Kidney glomerular epithelial cell (primary cell): ENCODE measurements at regions not wholly inside any gene's neighbourhood (a gene's known extent, or its start where the extent isn't known, plus 50 kb on each side); places are given as distances from the start of the nearest gene placed in this dataset.

ENCODE experiments used
- DNase-seq: peaks from one replicate; lab custom pipeline; 2025; lab: John Stamatoyannopoulos, UW

DNA sequence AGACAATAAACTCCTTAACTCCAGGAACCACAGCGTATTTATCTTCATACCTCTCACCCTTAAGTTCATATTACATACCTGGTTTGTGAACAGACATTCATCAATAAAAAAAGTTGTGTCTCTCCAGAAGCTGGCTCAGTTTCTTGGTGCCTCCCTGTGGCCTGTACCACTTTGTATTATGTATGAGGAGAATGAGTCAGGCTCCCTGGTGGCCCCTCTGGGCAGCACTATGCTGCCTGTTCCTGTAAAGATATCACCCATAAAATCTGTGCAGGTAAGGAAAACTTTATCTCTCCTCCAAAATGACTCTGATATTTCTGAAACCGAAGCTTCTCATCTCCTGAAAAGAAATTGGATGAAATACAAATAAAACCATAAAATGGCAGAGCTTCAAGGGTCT lies 198.4 kb upstream of the NT5C1B start:
- peak; percentile 29 for DNase-seq

DNA sequence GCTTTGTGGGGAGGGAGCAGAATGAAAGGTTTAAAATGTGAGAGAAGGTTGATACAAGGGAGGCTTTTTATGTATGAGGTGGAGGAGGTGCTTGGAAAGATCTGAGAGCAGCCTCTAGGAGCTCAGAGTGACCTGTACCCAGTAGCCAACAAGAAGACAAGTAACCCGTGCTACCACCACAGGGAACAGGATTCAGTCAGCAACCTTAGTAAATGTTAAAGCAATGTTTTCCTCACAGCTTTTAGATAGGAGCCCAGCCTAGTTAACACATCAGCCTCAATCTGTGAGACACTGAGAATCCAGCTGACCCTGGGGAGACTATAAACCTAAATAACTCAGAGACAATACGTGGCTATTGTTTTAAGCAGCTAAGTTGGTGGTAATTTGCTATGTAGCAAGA lies 194.9 kb upstream of the NT5C1B start:
- no peak for DNase-seq

DNA sequence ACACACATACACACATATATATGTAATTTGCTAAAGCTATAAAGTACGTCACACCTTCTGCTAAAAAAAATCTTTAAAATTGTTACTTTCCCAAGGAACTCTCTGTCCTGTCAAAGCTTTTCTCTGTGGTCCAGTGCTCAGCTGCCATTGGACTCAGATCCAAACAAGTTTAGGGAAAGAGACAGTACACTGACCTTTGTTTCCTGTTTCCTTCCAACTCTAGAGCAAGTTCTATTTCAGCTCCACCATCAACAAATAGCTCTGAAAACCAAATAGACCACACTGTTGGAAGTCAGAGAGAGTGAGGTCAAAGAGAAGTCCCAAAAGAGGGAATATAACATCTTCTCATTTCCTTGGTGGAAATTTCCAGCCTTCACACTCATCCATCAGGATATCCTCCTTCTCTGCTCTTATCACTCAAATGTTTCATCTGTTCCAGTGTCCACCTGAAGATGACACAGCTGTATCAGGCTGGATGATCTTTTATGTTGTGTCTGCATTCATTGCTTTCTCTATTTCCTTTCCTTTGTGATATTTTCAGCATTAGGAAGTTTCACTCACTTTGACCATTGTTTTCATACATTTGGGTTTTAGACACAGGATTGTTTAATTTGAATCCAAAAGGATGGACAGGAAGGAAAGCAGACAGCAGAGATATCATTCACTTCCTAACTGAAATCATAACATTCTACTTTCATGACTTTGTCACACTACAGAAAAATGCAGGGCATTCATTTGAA lies 192.3 kb upstream of the NT5C1B start:
- DNase-seq = no peak

DNA sequence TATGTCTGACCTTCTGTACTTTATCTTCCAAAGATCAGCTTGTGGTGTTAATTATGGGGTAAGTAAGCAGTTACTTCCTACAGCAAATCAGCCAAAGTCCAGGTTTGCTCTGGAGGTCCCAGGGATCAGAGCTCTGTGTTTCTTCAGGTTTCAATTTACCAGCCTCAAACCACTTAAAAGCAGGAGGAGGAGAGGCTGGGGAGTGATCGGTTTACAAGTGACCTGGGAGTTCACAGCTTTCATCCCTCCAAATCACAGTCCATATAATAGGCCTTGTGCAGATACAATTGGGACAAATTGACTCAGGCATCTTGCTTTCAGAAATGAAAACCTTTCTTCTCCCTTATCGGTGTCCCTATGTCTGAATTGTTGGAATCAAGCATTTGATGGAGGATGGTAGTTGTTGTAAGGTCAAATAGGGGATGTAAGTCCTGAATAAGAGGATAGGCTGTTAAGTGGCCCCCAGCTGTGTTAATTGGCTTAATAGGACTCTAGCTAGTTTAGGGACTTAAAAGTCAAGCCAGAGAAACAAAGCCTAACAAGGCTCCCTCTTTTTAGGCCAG lies 188.0 kb upstream of the NT5C1B start:
- DNase-seq = no peak

DNA sequence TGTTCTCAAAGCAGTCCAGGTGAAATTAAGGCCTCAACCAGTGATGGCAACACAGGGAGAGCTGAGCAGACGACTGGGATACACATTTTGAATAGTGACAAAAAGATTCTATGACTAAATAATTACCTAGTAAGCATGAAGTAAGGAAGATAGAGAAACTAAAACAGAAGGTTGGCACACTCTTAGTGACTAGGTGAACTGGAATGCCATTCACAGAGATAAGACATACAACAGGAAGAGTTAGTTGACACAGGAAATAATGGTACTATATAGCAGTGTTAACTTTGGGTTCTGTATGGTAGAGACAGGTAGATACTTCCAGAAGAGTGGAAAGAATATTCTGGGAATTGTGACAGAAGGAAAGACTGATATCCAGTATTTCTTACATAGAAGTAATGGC lies 181.8 kb upstream of the NT5C1B start:
- peak; percentile 51 for DNase-seq

DNA sequence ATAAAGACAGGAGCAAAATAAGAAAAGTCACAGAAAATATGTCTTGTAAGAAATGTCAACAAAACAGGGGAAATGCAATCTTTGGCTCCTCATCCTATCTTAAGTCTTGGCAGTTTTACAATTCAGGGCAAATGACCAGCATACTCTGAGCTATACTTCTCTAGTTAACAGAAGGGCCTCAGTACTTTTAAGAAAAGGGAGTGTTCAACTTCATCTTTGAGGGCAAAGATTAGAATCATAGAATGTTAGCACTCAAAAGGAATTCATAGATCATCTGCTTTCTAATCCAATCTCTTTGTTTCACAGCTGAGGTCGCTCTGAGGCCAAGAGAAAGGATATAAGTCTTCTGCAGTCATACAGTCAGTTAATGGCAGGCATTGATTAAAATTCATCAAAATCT lies 174.0 kb upstream of the NT5C1B start:
- DNase-seq = no peak

DNA sequence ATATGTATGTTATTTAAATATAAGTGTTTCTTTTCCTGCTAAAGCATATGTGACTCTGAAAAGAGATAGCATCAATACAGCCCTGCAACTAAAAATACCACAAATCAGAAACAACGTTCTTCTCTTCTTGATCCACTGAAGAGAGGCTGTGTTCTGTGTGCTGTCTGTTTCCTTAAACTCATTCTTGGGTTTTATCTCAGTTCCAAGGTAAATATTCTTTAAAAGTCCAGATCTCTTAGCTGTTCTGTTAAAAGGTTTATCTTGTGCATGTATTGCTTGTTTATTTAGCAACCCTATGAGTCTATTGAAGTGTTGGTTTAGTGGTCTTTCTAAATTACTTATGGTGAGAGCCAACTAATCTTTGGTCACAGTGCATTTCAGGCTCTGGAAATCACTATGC lies 173.3 kb upstream of the NT5C1B start:
- no peak for DNase-seq

DNA sequence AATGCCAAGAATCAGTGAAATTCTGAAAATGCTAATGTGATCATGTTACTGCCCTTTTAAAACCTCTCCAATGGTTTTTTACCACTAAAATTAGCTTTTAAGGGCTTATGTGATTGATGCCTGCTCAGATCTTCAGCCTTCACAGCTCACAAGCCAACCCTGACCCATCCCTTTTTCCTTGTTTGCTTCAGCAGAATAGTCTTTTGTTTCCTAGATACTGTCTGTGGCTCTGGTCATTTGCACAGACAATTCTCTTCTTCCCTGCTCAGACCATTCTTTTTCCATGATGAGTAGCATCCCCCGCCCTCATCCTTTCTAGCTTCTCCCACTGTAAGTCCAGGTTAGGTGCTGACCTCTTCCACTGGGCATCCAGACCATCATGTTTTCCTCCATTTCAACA lies 164.9 kb upstream of the NT5C1B start:
- DNase-seq = no peak

DNA sequence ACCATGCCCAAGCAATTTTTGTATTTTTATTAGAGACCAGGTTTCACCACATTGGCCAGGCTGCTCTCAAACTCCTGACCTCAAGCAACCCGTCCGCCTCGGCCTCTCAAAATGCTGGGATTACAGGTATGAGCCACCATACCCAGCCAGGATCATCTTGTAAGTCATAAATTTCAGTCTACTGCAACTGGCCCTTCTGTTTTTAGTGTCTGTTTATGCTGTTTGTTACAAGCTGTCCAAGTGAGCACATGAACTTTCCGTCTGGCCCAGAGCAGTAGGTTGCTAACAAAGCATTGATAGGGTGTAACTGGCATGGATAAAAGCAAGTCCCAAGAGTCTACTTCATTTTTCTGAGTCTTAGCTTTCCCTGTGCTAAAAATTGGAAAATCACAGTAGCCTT lies 164.4 kb upstream of the NT5C1B start:
- DNase-seq = no peak

DNA sequence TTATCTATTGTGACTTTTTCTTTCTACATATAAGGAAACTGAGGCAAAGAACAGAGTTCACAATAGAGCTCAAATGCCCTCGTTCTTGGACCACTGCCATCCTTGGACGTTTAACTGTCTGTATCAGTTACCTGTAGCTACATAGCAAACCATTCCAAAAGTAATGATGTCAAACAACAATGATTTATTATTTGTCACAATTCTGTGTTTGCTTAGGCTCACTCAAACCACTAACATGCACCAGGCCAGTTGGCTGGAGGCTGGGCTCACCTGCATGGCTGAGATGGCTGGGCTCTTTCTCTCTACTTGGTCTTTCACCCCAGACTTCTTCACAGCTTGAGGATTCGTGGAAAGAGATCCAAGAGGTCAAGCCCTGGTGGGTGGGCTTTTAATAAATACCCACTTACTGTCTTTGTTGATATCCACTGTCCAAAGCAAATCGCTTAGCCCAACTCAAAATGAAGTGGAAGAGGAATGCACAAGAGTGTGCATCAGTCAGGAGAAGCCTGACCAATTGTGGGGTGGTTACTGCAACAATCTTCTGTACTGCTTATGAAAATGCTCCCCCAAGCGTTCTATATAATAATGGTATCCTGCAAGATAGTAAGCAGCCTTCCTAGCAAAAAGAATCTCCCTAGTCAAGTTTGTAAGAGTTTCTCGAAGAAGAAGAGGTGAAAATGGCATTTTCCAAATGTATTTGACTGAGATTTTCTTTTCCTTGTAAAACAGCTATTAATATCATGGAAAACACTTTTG lies 163.5 kb upstream of the NT5C1B start:
- no peak for DNase-seq

DNA sequence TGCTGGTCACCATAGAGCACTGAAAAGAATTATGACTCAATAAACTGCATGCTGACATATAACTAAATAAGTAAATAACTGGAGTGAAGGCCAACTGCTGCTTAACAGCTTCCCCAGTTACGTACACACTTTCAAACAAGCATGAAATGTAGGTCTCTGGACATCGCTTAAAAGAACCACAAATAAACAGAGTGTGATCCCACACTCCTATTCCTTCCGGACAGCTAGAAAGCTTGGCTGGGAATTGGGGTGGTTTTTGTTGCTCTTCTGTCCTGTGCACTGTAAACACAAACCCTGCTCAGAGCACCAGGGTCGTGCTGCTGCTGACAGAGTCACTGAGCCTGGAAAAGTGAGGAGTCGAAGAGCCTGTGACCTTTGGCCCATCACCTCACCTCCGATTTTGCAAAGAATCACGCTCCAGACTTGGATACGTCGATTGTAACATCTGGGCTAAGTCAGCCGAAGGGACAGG lies 162.7 kb upstream of the NT5C1B start:
- no peak for DNase-seq

DNA sequence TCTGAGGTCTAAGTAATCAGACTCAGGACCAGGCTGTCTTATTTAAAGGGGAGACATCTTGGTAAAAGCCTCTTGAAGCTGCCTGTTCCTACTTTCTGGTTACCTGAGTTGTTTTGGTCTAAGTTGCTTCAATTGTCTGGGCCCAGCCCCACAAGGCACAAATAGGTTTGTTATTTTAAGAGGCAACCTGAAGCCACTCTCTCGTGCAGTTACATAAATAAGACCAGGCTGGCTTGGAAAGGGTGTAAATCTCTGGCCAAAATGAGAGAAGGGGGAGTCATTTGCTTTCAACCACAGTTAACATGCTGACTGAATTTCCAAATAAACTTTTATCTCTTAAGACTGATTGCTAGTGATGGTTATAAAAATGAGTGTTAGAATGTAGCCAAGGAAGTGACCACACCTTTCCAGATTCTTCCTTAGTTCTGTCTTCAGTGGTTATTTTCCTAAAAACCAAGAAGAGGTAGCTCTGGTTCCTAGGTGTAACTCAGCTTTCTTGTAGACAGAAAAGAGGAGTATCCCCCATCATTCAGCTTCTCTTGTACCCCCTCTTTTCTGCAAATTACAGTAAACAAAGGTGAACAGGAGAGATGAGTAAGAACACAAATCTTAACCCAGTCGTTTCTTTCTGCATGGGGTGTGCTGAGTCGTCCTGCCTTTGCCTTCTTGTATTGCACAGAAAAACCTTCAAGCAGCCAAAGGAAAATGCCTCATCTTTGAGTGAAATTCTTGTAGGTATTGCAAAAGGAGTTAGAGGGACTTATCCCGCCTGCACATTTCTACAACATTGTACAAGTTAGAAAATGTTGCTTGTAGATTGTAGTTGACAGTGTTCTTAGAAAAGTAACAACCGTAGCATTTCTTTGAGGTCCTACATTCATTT lies 161.5 kb upstream of the NT5C1B start:
- no peak for DNase-seq

DNA sequence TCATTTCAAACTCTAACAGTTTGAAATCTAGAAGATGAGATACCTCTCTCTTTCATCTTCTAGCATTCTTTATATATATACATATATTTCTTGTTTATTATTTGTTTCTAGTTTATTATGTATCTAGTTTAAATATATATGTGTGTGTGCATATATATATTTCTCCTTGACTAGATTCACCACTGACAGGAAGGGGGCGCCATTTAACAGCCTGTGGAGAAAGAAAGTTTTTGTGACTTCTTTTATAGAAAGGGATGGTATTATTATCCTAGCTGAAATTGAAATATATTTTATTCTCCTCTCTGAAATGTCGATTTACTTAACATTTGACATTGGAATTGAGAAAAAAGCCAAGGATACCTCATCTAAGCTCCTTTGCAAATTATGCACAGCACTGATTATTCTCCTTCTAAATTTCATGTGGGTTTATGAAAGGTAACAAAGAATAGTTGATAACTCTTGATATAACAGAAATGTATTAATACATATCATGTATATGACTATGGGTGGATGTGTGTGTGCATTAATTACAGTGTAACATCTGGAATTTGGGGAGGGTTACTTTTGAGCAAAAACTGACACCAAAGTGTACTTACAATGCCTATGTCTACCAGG lies 160.7 kb upstream of the NT5C1B start:
- peak; percentile 38 for DNase-seq

DNA sequence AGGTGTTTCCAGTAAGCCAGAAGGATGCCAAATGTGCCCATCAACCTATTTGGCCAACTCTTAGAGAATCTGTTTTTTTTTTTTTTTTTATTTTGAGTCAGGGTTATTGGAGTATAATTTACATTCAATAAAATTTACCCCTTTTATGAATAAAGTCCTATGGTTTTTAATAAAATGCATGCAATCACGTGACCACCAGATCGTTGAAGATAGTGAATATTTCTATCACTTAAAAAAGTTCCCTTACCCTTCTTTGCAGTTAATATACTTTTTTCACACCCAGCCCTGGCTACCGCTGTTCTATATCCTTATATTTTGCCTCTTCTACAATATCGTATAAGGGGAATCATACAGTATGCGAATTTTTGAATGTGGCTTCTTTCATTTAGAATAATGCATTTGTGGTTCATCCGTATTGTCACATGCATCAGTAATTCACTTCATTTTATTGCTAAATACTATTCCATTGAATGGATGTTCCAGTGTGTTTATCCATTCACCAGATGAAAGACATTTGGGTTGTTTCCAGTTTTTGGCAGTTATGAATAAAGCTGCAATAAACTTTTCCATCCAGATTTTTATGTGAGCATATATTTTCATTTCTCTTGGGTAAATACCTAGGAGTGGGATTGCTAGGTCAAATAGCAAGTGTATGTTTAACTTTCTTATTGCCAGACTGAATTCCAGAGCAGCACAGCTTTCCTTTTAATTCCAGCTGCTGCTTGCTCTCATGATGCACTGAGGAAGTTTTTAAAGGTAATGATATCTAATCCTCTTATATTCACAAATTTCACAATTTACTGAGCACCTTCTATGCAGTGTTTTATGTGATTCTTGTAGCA lies 156.3 kb upstream of the NT5C1B start:
- no peak for DNase-seq

DNA sequence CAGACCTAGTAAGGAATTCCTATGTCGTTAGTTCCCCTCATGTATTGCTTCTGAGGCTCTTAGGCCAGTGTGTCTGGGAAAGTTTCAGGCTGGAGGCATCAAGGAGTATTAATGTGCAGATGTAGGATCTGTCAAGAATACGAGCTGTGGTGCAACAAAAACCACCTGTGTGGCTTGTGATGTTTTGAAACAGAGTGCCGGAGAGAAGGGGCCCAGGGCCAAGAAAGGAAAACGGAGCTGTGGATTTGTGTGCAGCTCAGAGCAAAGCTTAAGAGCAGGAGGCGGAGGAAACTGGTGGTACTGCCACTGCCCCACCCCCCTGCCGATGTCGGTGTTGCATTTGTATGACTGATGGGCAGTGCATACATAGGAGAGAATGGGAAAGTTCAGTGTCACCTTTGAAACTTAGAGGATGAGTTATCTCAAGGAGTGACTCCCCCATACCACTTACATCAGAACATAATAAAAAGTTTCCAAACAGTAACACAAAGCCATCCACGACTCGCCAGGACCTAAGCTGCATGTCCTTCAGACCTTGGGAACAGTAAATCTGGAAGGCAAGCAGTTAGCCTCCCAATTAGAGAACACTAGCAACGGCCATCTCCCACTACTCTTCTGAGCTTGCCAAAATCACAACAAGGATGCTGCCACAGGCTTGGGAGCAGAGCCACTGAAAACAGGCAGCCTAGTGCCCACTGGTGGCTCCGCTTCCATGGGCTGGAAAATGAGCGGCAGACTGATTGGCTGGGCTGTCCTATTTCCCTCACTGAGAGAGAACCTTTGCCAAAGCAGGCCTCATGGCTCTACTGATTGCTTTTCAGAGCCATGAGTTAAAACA lies 152.7 kb upstream of the NT5C1B start:
- no peak for DNase-seq

DNA sequence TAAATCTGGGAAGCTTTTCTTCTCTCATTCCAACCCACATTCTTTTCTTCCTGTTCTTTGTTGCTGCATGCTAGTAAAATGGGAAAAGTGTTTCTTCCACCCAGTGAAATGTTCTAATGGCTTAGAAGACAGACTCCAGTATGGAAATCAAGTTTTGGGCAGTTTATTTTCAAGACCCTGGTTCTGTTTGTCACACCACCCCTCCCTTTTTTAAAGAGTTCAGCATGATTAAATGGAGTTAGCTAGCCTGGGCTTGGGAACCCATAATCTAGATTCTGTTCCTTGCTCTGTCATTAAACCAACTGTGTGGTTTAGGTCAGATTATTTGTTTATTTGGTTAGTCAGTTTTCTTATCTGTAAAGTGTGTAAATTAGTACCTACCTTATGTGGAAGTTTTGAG lies 151.8 kb upstream of the NT5C1B start:
- no peak for DNase-seq

DNA sequence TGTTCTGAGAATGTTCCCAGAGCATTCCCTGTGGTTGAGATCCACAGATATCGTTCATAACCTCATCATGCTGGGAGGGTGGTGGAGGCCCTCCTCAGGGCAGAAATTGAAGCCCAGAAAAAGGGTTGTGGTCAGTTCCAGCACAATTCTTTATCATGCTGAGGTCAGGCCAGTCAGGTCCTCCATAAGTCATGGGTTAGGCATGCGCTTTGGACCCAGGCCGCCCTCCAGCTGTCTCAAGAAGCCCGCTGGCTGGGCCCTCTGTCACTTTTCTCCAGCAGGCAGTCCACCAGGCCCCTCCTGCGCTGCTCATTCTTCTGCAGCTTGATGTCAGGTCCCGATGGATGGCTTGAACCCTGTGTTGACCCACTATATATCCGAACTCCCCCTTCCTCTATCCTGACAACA lies 151.1 kb upstream of the NT5C1B start:
- no peak for DNase-seq

DNA sequence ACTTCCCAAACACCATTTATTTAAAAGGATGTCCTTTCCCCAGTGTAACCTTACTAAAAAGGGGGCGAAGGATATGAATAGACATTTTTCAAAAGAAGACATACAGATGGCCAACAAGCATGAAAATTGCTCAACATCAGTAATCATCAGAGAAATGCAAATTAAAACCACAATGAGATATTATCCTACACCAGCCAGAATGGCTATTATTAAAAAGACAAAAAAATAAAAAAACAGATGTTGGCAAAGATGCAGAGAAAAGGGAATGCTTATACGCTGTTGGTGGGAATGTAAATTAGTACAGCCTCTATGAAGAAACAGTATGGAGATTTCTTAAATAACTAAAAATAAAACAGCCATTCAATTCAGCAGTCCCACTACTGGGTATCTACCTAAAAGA lies 142.3 kb upstream of the NT5C1B start:
- DNase-seq = no peak

DNA sequence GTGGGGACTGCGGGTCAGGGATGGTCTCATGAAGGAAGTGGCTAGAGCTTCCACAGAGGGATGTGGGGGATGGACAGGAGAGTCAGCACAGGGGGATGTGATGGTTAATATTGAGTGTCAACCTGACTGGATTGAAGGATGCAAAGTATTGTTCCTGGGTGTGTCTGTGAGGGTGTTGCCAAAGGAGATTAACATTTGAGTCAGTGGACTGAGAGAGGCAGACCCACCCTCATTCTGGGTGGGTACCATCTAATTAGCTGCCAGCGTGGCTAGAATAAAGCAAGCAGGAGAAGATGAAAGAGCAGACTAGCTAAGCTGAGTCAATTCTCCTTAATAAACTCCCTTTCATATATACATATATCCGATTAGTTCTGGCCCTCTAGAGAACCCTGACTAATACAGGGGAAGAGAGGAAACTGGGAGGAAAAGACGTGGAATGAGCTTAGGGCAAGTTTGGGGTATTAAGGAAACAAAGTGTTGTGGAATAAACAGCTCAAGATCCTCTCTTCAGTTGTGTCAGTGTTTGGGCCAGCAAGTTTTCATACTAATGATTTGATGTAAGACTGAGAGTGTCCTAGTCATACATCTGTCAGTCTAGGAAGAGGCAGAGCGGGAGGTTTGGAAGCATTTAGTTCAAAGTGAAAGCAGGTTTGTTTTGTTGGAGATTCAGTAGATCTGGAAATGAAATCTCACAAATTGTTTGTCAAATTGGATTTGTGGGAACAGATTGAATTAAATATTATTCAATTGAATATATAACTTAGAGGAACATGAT lies 135.2 kb upstream of the NT5C1B start:
- no peak for DNase-seq
